ENCODE measurements at regions not wholly inside any gene's neighbourhood (a gene's known extent, or its start where the extent isn't known, plus 50 kb on each side); places are given as distances from the start of the nearest gene placed in this dataset.

DNA sequence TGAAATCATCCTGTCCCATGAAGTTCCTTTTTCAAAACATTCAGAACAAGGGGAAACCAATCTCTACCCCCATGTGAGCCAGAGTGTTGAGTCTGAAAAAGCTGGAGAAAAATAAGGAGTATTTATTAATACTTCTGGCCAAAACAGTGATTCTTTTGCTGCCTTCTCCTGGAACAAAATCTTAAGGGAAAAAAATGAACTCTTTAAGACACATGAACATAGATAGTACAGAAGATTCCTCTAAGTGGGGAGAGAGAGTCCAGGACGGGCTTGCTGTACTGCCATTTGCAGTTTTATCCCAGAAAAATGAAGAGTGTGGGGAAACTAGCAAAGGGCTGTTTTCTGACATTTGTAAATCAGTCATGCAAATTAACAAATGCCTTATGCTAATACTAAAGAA, 173.4 kb upstream of the CELF2 start:
- TF ChIP-seq EZH2phosphoT487 (IDR thresholded peaks at IDR 0.05; ENCODE audit: low read depth, severe bottlenecking, unreplicated experiment), result no peak
- TF ChIP-seq, protein P1, sequence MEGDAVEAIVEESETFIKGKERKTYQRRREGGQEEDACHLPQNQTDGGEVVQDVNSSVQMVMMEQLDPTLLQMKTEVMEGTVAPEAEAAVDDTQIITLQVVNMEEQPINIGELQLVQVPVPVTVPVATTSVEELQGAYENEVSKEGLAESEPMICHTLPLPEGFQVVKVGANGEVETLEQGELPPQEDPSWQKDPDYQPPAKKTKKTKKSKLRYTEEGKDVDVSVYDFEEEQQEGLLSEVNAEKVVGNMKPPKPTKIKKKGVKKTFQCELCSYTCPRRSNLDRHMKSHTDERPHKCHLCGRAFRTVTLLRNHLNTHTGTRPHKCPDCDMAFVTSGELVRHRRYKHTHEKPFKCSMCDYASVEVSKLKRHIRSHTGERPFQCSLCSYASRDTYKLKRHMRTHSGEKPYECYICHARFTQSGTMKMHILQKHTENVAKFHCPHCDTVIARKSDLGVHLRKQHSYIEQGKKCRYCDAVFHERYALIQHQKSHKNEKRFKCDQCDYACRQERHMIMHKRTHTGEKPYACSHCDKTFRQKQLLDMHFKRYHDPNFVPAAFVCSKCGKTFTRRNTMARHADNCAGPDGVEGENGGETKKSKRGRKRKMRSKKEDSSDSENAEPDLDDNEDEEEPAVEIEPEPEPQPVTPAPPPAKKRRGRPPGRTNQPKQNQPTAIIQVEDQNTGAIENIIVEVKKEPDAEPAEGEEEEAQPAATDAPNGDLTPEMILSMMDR (IDR thresholded peaks at IDR 0.05; ENCODE audit: poor library complexity), result no peak
